SJSA1 (cell line): ENCODE measurements at regions not wholly inside any gene's neighbourhood (a gene's known extent, or its start where the extent isn't known, plus 50 kb on each side); places are given as distances from the start of the nearest gene placed in this dataset.

Source experiments
- DNase-seq, 2 experiments: peaks; one replicate each; pipeline ENCODE4 v3.0.0-alpha.2; 2015 to 2020; ENCODE audit warnings: low spot score in 2 of 2, low read depth in 1 of 2
- H3K27ac ChIP-seq: fragments of 250-450 bp; sonication (Bioruptor Pico); 2 replicates; pipeline ENCODE4 v1.5.1; 2020; ENCODE audit warnings: mild to moderate bottlenecking, moderate library complexity
- H3K27me3 ChIP-seq: fragments of 250-450 bp; sonication (Bioruptor Pico); replicated peaks from 2 replicates; pipeline ENCODE4 v1.5.1; 2020; ENCODE audit warnings: mild to moderate bottlenecking, moderate library complexity
- H3K36me3 ChIP-seq: fragments of 250-450 bp; sonication (Bioruptor Pico); 2 replicates; pipeline ENCODE4 v1.5.1; 2020; ENCODE audit warnings: mild to moderate bottlenecking
- H3K4me1 ChIP-seq: fragments of 250-450 bp; sonication (Bioruptor Pico); replicated peaks from 2 replicates; pipeline ENCODE4 v1.6.1; 2021; ENCODE audit warnings: mild to moderate bottlenecking
- H3K4me3 ChIP-seq: fragments of 250-450 bp; sonication (Bioruptor Pico); 2 replicates; pipeline ENCODE4 v1.5.1; 2020; ENCODE audit warnings: mild to moderate bottlenecking
- H3K9me3 ChIP-seq: fragments of 250-450 bp; sonication (Bioruptor Pico); replicated peaks from 2 replicates; pipeline ENCODE4 v1.5.1; 2020; ENCODE audit warnings: mild to moderate bottlenecking

DNA sequence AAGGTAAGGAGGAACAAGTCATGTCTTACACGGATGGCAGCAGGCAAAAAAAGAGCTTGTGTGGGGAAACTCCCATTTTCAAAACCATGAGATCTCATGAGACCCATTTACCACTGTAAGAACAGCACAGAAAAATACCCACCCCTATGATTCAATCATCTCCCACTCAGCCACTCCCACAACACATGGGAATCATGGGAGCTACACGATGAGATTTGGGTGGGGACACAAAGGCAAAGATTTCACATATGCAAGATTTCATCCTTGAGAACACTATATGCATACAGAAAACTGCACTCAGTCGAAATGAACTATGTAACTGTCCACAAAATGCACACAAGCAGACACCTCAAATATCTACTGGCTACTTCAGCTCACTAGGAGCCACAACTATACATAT is 480.6 kb upstream of the BTBD3 start:
- no peak overlapping the region for H3K4me3 ChIP-seq

DNA sequence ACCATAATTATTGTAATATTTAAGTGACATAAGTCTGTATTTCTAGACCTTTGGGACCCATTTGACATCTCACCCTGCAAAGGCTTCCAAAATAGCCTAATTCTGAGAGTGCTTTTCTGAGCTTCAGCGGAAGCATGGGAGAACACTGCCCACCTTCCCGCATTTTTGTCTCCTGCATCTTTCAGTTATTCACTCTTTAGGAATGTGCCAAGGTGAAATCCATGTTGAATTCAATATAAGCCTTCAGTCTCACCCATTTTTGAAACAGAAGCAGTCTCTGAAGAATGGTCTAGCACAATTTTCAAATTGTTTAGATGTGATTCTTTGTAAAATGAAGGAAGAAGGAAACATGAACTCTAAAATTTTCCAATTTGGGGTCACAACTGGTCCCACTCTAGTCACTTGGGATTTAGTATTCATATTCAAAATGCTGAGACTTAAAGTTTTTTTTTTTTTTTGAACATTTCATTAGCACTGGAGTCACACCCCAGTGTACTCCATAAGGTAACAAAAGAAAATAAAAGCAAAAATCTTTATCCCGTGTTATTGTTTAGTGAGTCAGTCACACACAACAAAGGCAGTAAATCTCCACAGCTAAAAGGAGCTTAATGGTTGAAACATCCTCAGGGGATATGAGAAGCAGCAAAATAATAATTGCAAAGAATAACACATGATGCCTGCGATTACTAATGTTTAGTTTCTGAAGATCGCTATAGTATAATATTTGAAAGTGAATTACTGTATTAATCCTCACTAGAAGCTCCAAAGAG is 479.9 kb upstream of the BTBD3 start:
- no peaks in the 10 kb centered on the region for H3K27me3 ChIP-seq
- H3K9me3 ChIP-seq = no peaks in the 10 kb centered on the region; the same call in 1 of the 2 replicates
- H3K4me1 ChIP-seq = no peaks in the 10 kb centered on the region
- no peak for DNase-seq
- no peak overlapping the region for H3K4me3 ChIP-seq
- no peak overlapping the region for H3K27ac ChIP-seq
- no peaks in the 10 kb centered on the region for H3K36me3 ChIP-seq

More for the DNA sequence above, 480.6 kb upstream of the BTBD3 start:
- no peaks in the 10 kb centered on the region for H3K36me3 ChIP-seq
- no peak for DNase-seq
- no peaks in the 10 kb centered on the region for H3K4me1 ChIP-seq
- no peak overlapping the region for H3K27ac ChIP-seq
- no peaks in the 10 kb centered on the region for H3K27me3 ChIP-seq
- no peaks in the 10 kb centered on the region; the same call in 1 of the 2 replicates for H3K9me3 ChIP-seq

DNA sequence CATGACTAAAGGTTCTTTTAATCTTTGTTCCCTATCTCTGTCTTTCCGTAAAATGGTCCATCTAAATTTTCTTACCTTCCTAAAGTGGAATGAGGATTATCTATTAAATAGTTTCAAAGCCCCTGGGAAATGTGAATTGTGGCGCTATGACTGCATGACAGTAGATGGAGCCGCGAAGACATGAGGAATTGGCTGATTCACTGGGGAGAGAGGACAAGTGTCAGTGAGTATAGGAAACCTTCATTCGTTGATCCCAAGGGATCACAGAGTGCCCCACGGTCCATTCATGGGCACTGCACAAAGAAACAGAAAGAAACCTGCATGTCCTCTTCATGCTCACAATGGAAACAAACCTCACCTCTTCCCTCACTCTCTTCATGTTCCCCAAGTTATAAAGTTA is 479.3 kb upstream of the BTBD3 start:
- Histone ChIP-seq H3K9me3 (no peaks in the 10 kb centered on the region; the same call in 1 of the 2 replicates), H3K4me3 (no peak overlapping the region), H3K36me3 (no peaks in the 10 kb centered on the region), H3K4me1 (no peaks in the 10 kb centered on the region), H3K27ac (no peak overlapping the region), H3K27me3 (no peaks in the 10 kb centered on the region)
- no peak for DNase-seq

DNA sequence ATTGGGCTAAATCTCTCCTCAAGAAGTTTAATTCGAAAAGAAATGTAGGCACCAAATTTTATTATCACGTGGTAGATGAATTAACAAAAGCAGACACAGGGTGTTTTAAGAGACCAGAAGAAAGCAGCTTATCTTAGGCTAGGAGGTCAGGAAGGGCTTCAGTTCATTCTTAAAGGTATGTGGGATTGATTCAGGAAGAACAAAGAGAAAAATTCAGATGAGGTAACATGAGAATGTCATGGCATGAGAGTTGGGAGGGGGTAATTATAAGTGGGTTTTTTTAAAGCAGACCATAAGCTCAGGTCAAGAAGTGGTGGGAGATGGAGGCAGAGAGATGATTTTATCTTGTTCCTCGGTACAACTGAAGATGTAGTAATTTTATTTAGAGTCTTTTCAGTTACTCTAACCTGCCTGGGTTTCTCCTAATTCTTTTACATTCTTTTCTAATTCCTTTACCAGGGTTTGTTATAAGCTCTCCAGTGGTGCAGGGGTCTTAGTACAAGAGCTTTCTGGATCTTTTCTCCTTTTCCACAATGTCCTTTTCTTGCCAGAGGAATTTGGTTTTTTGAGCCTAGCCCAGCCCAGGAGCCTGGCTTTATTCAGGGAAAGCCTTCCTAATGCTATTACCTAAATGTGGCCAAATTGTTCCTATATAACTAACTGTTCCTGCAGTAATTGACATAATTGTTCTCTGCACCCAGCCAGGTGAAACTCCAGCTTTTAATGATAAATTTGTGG is 474.1 kb upstream of the BTBD3 start:
- H3K4me3 ChIP-seq = no peak overlapping the region
- no peaks in the 10 kb centered on the region for H3K9me3 ChIP-seq
- DNase-seq = no peak
- H3K27me3 ChIP-seq = no peaks in the 10 kb centered on the region
- no peak overlapping the region for H3K27ac ChIP-seq
- no peaks in the 10 kb centered on the region for H3K36me3 ChIP-seq
- H3K4me1 ChIP-seq = no peaks in the 10 kb centered on the region

DNA sequence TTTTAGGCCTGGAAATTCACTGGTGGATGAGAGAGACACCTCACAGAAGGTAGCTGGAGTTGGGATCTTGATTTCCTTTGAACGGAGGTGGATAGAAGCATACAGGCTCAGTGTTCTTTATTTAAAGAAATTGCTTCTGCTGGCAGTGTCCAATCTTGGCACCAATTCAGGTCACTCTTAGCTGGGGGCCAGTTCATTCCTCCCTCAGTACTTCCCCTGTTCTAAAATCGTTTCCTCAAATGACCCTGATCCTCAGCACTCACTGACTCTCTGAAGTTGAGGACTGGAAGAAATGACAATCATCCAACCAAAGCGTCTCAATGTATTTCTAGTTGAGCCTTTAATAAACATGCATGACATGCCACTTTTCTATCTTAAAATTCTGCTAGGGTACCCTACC is 472.5 kb upstream of the BTBD3 start:
- Histone ChIP-seq H3K9me3 (no peaks in the 10 kb centered on the region), H3K4me1 (no peaks in the 10 kb centered on the region), H3K4me3 (no peak overlapping the region), H3K36me3 (no peaks in the 10 kb centered on the region), H3K27ac (no peak overlapping the region), H3K27me3 (no peaks in the 10 kb centered on the region)
- no peak for DNase-seq

DNA sequence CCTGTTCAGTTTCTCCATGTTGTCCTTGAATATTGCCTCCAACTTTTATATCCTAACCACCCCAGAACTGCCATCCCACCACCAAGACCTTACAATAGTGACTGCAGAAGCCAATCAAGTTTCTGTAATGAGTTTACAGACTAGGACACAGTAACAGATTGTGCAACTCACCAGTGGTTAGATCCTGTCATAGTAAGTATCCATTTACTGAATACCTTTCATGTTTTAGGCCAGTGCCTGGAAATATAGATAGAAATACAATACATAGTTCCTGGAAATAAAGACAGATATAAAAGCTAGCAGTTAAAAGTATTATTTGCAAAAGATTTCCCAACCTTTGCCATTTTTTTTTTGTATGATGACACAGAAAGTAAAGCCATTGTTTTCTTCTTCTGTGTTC is 471.8 kb upstream of the BTBD3 start:
- Histone ChIP-seq H3K9me3 (no peaks in the 10 kb centered on the region), H3K27ac (no peak overlapping the region), H3K4me1 (no peaks in the 10 kb centered on the region), H3K4me3 (no peak overlapping the region), H3K27me3 (no peaks in the 10 kb centered on the region), H3K36me3 (no peaks in the 10 kb centered on the region)
- DNase-seq = no peak

DNA sequence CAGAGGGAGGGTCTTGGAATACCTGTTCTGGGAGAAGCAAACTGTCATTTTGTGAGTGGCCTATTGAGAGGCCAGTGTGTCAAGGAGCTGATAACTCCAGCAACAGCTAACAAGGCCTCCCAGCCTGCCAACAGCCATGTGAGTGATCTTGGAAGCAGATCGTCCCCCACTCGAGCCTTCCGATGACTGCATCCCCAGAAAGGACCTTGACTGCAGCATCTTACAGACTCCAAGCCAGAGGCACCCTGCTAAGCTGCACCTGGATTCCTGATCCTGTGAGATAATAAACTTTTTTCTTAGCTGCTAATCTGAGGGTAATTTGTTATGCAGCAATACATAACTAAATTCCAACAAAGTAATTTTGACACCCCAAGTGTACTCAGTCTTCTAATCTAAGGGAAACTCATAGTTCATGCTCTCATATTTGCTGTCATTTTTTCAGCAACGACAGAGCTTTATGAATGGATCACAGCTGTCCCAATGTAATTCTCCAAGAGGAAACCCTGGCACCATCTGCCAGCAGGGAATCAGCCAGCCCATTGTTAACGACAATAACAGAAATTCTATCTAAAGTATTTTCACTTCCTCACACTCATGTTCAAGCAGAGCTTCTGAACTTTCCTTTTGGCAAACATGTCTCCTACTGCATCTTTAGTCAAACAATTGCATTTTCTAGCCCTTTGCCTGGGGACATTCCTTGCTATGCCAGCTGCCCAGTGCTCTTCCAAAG is 470.2 kb upstream of the BTBD3 start:
- H3K4me1 ChIP-seq = peaks cover 10% of the 10 kb centered on the region
- H3K36me3 ChIP-seq = no peaks in the 10 kb centered on the region
- no peak overlapping the region for H3K27ac ChIP-seq
- H3K27me3 ChIP-seq = no peaks in the 10 kb centered on the region
- no peak for DNase-seq
- no peak overlapping the region for H3K4me3 ChIP-seq
- no peaks in the 10 kb centered on the region for H3K9me3 ChIP-seq

DNA sequence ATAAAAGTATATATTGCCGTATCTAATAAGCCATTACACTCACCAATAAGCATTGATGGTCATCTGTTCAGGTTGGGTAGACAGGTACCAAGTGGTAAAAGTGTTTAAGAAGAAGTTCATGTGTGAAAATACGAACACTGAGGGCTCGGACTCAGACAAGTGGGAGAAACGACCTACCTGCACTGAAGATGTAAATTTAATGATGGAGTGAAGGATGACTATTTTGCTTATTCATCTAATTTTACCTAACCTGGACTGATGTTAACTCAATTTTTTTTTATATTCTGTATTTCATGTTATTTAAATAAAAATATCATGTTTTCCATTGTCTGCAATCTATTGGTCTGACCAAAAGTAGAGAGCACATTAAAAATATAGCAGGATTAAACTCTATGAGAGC is 469.1 kb upstream of the BTBD3 start:
- peaks cover 20% of the 10 kb centered on the region for H3K4me1 ChIP-seq
- no peak overlapping the region for H3K27ac ChIP-seq
- H3K27me3 ChIP-seq = no peaks in the 10 kb centered on the region
- no peak overlapping the region for H3K4me3 ChIP-seq
- no peak for DNase-seq
- H3K36me3 ChIP-seq = no peaks in the 10 kb centered on the region
- no peaks in the 10 kb centered on the region for H3K9me3 ChIP-seq

DNA sequence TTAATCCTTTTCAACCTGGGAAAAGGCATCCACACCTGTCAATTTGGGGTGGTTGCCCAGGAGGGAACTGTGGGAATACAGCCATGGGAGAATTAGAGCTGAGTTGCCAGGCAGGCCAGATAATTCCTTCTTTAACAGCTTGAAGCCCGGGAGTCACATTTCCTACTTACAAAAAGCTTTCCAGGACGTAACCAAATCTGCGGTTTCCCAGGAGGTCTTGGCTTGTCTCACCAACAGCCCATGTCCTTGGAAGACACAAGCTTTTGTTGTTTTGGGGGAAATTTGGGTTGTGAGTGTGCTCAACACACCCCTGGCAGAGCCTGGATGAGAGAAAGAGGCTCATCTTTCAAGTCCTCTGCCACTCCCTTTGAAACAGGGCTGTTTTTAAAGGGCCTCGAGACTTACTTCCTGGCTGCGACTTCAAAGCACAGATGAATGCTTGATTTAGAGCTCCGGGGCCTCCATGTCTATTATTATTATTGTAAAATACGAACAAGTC is 465.9 kb upstream of the BTBD3 start:
- Histone ChIP-seq H3K27ac (peak overlapping the region; percentile 20; the same call in 1 of the 2 replicates), H3K36me3 (no peaks in the 10 kb centered on the region), H3K4me3 (no peak overlapping the region), H3K4me1 (peaks cover 50% of the 10 kb centered on the region), H3K9me3 (no peaks in the 10 kb centered on the region), H3K27me3 (no peaks in the 10 kb centered on the region)
- DNase-seq = peak in 1 of 2 experiments; percentile 20

DNA sequence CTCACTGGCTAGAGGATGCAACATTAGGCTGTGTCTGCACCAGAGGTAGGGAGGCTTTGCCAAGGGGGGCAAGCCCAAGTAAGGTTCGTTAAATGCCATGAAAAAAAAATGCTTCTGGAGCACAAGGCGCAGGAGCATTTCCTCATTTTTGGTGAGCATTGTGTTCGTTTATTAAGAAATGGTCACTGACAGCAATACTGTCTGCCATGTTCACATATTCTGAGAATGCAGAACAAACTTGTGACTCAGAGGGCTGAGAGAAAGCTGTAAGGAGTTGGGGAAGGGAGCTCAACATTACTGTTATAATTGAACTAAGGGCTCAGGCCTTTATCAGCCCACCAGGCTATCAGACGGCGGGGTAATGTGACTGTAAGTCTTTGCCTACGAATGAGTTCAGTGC is 465.4 kb upstream of the BTBD3 start:
- H3K4me1 ChIP-seq = peaks cover 55% of the 10 kb centered on the region
- no peaks in the 10 kb centered on the region for H3K36me3 ChIP-seq
- no peak overlapping the region for H3K4me3 ChIP-seq
- no peak for DNase-seq
- H3K27ac ChIP-seq = peak overlapping the region; percentile 20; the same call in 1 of the 2 replicates
- no peaks in the 10 kb centered on the region for H3K9me3 ChIP-seq
- H3K27me3 ChIP-seq = no peaks in the 10 kb centered on the region

DNA sequence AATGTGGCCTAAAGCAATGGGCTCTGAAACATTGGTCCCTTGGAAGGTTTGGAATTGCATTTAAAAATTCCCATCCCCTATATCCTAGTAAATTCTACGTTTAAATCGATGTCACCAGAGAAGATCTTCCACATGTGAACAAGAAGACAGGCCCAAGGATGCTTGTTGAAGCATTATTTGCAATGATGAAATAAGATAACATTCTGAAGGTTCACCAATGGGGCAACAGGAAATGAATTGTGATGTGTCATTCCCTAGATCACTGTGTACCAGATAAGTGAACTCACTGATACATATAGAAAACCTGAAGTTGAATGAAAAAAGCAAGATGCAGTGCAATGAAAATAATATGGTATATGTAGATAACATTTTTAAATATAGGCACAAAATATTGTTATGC is 464.3 kb upstream of the BTBD3 start:
- Histone ChIP-seq H3K27me3 (no peaks in the 10 kb centered on the region), H3K36me3 (no peaks in the 10 kb centered on the region), H3K27ac (peak overlapping the region; percentile 98), H3K9me3 (no peaks in the 10 kb centered on the region), H3K4me3 (no peak overlapping the region), H3K4me1 (peaks cover 66% of the 10 kb centered on the region)
- DNase-seq = peak in 1 of 2 experiments; percentile 15

DNA sequence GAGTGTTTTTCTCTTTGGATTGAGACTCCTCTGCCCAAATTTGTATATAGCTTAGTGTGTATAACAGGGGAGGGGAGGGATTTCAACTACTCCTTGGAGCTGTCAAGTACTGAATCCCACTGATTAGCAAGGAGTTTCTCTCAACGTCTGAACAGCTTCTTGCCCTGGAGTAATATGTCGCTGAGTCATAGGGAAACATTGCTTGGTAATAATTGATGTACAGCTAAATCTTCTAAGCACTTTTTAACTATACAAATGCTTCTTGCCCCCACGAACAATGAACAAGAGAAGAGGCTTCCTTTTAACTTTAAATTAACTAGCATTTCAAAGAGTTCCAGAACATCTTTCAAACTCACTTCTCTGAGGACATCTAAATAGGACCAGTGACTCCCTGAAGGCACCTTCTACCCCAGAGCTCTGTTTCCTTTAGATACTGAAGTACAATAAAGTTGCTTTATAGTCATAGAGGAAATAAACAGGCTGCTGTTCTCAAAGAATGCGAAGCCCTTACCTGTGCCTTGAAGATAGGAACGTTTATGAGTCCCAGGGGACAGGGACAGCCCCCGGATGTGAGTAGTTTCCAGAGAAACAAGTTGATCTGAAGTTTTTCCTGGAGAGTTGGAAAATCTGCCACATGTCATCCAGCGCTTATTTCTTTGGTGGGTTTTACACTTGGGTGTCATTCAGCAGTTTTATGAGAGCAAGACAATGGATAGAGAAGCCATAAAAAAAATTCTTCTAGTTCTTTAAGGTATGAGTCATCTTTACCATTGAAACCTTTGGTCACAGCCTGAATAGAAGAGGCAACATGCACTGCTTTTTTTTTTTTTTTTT is 462.5 kb upstream of the BTBD3 start:
- no peaks in the 10 kb centered on the region for H3K36me3 ChIP-seq
- H3K4me3 ChIP-seq = peak overlapping the region; percentile 23
- DNase-seq = peak; percentile 82 to 96

DNA sequence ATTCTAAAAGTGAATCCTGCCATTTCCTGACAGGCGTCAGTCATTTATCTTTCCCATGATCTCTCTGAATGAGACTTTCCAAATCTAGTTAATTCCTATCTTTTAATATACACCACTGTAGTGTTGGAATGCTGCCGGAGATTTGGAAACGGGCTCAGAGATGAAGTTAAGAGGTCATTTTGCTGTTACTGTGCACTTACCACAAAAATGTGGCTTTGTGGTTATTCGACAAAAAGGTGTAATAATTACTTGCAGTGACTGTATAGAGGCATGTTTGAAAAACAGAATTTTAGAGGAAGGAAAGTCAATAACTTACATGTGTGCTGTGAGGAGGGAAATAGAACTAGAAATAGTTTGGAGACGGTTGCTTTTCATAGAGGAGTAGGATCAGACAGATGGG is 460.2 kb upstream of the BTBD3 start:
- no peaks in the 10 kb centered on the region for H3K27me3 ChIP-seq
- peak in 1 of 2 experiments; percentile 60 for DNase-seq
- H3K36me3 ChIP-seq = no peaks in the 10 kb centered on the region
- no peaks in the 10 kb centered on the region for H3K9me3 ChIP-seq
- H3K4me3 ChIP-seq = no peak overlapping the region
- peak overlapping the region; percentile 57 for H3K27ac ChIP-seq
- H3K4me1 ChIP-seq = peaks cover 70% of the 10 kb centered on the region

More for the DNA sequence above, 462.5 kb upstream of the BTBD3 start:
- Histone ChIP-seq H3K27me3 (no peaks in the 10 kb centered on the region), H3K9me3 (no peaks in the 10 kb centered on the region), H3K4me1 (peaks cover 80% of the 10 kb centered on the region), H3K27ac (peak overlapping the region; percentile 98)
